22Rv1 (cell line): ENCODE measurements at regions not wholly inside any gene's neighbourhood (a gene's known extent, or its start where the extent isn't known, plus 50 kb on each side); places are given as distances from the start of the nearest gene placed in this dataset.
"Not testable (repeated sequence)": the region's sequence is repeated elsewhere in the genome, so short reads cannot be mapped to it uniquely, and the experiment has no call there.

Source experiments
- H3K27ac ChIP-seq: fragments of 450-650 bp; 2 replicates; pipeline ENCODE4 v1.5.1; 2017
- ZFX ChIP-seq: fragments of 450-650 bp; IDR thresholded peaks from 2 replicates; pipeline ENCODE4 v1.6.1; 2017; ENCODE audit warnings: antibody characterized with exemption, borderline replicate concordance
- TF ChIP-seq, protein P1 (sequence below): fragments of 450-650 bp; IDR thresholded peaks from 2 replicates; pipeline ENCODE4 v1.5.1; 2017; ENCODE audit warnings: mild to moderate bottlenecking

- no peak overlapping the region for H3K27ac ChIP-seq
- no peak for TF ChIP-seq ZFX
These were observed 59.3 kb upstream of the URI1 start for GRCh38 chr19:29882719-29883105.

GRCh38 chr19:29884044-29884443 lies 58.0 kb upstream of the URI1 start:
- no peak for TF ChIP-seq ZFX
- TF ChIP-seq, protein P1, sequence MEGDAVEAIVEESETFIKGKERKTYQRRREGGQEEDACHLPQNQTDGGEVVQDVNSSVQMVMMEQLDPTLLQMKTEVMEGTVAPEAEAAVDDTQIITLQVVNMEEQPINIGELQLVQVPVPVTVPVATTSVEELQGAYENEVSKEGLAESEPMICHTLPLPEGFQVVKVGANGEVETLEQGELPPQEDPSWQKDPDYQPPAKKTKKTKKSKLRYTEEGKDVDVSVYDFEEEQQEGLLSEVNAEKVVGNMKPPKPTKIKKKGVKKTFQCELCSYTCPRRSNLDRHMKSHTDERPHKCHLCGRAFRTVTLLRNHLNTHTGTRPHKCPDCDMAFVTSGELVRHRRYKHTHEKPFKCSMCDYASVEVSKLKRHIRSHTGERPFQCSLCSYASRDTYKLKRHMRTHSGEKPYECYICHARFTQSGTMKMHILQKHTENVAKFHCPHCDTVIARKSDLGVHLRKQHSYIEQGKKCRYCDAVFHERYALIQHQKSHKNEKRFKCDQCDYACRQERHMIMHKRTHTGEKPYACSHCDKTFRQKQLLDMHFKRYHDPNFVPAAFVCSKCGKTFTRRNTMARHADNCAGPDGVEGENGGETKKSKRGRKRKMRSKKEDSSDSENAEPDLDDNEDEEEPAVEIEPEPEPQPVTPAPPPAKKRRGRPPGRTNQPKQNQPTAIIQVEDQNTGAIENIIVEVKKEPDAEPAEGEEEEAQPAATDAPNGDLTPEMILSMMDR, result no peak
- H3K27ac ChIP-seq, result no peak overlapping the region

- TF ChIP-seq, protein P1, result no peak
- TF ChIP-seq ZFX, result no peak
- no peak overlapping the region for H3K27ac ChIP-seq
These were observed 57.6 kb upstream of the URI1 start for GRCh38 chr19:29884466-29884865.

DNA sequence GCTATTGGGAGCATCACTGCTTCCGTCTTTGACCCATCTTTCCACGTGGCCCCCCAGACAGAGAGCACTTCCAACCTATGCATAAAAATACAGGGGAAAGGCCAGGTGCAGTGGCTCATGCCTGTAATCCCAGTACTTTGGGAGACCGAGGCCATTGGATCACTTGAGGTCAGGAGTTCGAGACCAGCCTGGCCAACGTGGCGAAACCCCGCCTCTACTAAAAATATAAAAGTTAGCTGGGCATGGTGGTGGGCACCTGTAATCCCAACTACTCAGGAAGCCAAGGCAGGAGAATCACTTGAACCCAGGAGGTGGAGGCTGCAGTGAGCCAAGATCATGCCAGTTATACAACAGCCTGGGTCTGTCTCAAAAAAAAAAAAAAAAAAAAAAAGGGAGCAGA lies 55.9 kb upstream of the URI1 start:
- not testable (repeated sequence) for H3K27ac ChIP-seq

DNA sequence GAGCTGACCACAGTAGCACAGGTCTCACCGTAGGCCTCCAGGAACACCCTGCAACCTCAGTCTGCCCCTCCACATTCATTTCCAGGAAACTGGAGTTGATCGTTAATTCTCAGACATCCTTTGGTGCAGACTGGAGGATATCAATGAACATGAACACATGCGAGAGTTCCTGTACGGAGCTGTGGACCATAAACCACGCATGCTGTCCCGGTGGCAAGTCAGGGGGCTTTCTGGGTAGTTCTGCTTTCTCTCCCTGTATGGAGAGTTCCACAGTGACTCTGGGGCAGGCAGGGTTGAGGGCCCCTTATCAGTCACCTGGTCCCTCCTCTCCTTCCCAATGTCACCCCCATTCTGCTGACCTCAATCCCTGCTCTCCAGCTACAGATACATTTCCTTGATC lies 55.5 kb upstream of the URI1 start:
- H3K27ac ChIP-seq, result no peak overlapping the region
- TF ChIP-seq, protein P1, result no peak
- TF ChIP-seq ZFX, result no peak

DNA sequence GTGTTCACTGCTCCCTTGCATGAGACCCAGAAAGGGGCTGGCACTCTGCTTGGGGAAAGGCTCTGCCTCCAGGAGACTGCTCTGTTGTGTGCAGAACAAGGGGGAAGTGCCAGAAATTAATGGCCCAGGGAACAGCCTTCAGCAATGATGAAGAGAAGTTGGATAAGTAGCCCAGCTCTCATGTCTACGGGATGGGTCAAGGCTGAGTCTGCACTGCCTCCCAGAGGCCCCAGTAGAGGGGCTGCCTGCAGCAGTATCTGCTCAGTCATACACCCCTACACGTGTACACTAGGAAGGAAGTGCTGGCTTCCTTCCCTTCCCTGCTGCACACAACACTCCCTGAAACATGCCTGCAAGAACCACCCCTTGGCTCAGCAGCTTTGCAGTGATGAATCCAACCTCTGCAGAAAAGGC lies 54.6 kb upstream of the URI1 start:
- H3K27ac ChIP-seq, result no peak overlapping the region
- TF ChIP-seq ZFX, result no peak
- TF ChIP-seq, protein P1, result no peak

DNA sequence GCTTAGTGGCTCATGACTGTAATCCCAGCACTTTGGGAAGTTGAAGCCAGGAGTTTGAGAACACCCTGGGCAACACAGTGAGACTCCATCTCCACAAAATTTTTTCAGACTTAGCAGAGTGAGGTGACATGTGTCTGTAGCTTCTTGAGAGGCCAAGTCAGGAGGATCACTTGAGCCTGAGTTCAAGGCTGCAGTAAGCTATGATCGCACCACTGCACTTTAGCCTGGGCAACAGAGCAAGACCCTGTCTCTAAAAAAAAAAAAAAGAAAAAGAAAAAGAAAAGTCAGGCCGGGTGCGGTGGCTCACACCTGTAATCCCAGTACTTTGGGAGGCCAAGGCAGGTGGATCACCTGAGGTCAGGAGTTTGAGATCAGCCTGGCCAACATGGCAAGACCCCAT lies 54.0 kb upstream of the URI1 start:
- H3K27ac ChIP-seq, result not testable (repeated sequence)

GRCh38 chr19:29889702-29890101 lies 52.3 kb upstream of the URI1 start:
- H3K27ac ChIP-seq, result no peak overlapping the region
- TF ChIP-seq, protein P1, result no peak
- TF ChIP-seq ZFX, result no peak

DNA sequence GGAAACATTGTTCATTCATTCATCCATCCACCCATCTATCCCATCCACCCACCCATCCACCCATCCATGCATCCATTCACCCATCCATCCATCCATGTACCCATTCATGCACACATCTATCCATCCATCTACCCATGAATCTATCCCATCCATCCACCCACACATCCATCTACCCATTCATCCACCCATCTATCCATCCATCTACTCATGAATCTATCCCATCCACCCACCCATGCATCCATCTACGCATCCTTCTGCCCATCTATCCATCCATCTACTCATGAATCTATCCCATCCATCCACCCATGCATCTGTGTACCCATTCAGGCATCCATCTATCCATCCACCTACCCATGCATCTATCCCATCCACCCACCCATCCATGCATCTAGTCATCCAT lies 51.6 kb upstream of the URI1 start:
- no peak overlapping the region for H3K27ac ChIP-seq
- TF ChIP-seq ZFX, result no peak
- TF ChIP-seq, protein P1, result no peak
